ENCODE measurements at regions not wholly inside any gene's neighbourhood (a gene's known extent, or its start where the extent isn't known, plus 50 kb on each side); places are given as distances from the start of the nearest gene placed in this dataset.

DNA sequence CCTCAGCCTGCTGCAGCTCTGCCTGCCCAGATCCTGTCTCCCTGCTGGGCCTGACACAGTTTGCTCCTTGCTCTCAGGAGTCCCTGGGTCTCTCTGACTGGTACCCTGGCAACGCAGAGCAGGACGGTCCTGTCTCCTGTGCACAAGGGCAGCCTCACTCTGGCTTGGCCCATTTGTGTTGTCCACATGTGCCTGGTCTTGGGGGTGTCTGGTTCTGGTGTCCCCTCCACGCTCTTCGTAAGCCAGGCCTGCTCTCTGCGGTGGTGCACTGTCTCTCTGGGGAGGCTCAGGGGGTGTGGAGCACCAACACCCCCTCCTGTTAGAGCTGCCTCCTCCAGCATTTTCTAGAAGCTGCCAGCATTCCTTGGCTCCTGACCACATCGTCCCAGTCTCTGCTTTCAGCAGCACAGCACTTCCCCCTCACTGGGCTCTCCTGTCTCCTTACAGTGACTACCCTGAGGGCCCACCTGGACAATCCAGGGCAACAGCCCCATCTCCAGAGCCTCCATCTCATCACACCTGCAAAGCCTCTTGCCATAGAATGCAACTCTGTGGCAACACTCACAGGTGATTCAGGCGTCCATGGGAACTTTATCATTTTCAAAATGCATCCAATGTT, 235.6 kb upstream of the HS6ST1 start:
- no peak for DNase-seq (ENCODE audit: low read depth)

DNA sequence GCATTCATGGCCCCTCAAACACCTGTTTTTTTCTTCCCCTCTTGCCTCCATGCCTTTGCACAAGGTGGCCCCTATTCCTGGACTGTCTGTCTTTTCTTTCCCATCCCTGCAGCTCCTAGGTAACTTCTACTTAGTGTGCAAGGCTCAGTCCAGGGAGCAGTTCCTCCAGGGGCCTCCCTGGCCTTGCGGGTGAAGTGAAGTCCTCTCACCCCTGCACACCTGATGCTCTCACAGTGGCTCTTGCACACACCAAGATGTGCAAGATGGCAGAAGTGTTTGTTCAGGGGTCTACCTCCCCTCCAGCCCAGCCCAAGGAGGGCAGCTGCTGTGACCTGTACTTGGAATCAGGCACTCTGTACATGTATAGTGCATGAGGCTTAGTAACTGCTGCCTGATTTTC, 236.8 kb upstream of the HS6ST1 start:
- no peak for DNase-seq (ENCODE audit: low read depth)

DNA sequence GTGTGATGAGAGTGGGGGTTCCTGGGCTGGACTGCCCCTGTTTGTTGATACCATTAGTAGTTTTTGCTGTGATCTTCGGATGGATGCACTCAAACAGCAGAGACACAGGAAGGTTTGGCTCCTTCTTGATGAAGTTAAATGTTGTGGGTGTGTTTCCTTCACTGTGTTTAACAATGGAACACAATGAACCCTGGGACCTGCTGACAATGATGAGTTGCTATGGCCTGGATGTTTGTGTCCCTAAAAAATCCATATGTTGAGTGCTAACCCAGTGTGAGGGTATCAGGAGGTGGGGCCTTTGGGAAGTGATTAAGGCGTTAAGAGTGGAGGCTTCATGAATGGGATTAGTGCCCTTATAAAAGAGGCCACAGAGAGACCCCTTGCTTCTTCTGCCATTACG, 237.4 kb upstream of the HS6ST1 start:
- DNase-seq (ENCODE audit: low read depth), result no peak

DNA sequence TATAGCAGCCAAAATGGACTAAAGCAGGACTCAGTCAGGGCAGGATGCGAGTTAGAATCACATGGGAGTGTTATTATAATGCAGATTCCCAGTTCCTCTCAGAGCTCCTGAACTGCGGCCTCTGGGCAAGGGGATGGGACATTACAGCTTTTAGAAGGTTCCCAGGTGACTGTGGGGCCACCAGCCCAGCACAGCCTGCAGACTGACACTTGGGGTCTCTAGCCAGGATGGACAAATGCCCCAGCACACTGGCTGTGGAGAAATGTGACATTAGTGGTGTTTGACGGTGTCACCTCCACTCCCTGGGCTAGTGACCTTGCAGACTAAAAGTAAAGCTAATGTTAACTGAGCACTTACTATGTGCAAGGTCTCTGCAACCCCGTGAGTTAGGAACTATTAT, 238.0 kb upstream of the HS6ST1 start:
- DNase-seq (ENCODE audit: low read depth), result no peak

DNA sequence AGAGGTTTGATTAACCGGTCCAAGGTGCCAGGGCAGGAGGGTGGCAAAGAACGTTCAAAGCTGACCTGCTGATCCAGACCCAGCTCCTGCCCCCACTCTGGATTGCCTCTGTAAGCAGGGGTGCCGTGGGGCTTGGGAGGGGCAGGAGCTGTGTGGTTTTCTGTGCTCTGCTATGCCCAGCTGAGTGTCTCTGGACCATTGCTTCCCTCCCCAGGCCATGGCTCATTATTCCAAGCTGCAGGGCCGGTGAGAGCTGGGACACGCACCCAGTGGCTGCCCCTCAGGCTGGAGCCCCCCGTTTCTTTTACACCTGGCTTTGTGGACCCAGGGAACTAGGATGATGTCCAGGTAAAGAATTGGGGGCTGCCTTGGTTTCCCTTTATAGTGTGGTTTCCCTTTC, 238.4 kb upstream of the HS6ST1 start:
- DNase-seq (ENCODE audit: low read depth), result no peak

DNA sequence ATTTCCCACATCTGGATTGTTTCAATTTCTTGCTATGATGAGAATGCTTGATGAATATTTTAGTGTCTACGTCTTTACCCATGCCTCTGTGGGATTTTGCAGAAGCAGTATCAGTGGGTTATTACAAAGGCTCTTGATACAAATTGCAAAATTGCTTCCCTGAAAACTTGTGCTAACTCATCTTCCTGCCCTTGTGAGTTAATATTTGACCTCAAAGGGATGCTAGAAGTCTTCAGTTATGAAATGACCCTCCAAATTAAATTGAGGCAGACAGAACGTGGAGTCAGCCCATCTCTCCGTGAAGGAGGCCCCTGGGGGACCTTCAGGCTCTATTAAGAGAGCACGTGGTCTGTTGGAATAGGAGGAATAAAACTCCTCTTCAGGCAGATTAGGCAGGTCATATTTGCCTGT, 239.2 kb upstream of the HS6ST1 start:
- DNase-seq (ENCODE audit: low read depth), result peak; percentile 83

DNA sequence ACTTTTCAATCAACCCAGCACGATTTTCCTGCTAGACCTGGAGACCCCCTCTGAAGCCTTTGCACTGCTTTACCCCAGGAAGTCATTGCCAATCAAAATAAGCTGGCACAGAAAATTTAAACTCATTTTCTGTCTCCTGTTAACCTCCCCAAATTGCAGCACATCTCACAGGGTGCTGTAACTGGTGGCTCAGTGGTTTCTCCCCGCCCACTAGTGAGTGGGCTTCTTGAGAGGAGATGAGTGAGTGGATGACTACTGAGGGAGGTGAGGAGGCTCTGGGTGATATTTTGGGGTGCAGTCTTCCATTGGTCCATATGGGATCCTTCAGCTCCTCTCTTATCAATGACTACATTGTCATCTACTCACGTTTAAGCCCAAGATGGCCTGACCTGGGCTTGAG, 239.8 kb upstream of the HS6ST1 start:
- DNase-seq (ENCODE audit: low read depth), result no peak

DNA sequence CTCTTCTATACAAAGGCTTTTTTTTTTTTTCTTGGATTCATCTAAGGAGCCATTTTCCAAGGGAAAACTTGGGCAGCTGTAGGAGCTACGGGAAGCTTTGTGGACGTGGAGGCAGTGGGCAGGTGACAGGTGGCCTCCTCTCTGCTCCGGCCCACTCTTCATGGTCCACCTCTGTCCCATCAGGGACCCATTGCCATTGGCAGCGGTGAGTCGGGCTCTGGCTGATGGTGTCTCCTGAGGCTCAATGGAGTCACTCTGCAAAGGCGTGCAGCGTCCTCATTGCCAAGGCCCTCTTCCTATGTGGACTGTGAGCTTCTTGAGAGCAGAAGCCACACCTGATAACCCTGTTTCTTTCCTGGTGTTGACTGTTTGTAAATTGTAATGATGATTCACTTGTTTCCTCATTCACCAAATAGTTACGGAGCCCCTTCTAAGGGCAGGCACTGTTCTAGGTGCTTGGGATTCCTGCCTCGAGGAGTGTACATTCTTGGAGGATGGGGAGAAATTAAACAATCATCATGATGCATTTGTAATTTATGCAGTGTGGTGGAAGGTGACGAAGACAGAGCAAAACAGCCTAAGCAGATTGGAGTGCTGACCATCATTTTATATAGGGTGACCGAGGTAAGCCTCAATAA, 240.3 kb upstream of the HS6ST1 start:
- peak; percentile 35 for DNase-seq (ENCODE audit: low read depth)

DNA sequence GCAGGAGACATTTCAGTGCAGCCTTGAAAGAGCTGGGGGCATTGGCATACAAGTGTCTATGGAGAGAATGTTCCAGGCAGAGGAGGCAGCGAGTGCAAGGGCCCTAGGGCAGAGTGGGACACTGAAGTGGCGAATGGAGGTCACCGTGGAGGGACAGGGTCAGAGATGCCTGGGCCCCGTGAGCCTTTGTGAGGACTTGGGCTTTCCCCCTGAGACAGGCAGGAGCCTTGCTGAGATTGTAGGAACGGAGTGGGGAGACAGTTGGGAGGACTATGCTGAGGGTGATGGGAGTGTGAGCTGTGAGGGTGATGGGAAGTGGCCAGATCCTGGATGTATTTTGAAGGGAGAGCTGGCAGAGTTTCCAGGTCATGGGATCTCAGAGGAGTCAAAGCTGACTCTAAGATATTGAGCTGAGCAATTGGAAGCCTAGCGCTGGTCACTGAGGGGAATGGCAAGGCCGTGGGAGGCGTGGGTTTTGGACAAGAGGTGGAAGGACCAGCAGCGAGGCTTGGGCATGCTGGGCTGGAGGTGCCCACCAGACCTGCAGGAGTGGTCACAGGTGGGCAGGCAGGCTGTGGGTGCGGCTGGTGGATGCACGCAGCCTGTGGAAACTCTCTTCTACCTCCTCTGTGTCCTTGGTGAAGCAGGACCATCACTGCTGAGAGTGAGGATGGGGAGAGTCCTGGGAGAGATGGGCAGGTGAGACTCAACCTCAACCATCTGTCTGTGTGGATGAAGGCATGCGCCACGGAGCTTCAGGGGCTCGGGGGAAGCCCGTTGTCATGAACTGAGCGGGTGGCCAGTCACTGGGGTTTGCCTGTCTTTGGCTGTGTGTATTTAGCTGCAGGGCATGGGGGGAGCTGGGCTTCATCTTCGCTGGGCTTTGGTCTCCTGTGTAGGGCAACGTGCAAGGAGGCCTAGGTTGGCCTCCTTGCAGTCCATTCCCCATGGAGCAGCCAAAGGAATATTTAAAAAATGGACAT, 241.2 kb upstream of the HS6ST1 start:
- DNase-seq (ENCODE audit: low read depth), result no peak

DNA sequence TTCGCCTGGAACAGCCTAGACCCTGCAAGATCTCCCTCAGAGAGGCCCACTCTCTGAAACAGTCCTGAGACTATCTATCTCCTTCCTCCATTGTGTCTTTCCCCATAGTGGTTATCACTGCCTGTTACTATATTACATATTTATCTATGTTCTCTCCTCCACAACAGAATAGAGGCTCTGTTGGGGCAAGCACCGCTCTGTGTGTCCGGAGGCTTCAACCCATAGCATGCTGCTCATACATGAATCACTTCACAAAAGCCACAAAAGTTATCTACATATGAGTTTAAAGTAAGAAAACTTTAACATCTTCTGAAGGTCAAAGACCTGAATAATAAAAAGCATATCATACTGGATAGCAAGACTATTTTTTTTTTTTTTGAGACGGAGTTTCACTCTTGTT, 242.1 kb upstream of the HS6ST1 start:
- peak; percentile 64 for DNase-seq (ENCODE audit: low read depth)

DNA sequence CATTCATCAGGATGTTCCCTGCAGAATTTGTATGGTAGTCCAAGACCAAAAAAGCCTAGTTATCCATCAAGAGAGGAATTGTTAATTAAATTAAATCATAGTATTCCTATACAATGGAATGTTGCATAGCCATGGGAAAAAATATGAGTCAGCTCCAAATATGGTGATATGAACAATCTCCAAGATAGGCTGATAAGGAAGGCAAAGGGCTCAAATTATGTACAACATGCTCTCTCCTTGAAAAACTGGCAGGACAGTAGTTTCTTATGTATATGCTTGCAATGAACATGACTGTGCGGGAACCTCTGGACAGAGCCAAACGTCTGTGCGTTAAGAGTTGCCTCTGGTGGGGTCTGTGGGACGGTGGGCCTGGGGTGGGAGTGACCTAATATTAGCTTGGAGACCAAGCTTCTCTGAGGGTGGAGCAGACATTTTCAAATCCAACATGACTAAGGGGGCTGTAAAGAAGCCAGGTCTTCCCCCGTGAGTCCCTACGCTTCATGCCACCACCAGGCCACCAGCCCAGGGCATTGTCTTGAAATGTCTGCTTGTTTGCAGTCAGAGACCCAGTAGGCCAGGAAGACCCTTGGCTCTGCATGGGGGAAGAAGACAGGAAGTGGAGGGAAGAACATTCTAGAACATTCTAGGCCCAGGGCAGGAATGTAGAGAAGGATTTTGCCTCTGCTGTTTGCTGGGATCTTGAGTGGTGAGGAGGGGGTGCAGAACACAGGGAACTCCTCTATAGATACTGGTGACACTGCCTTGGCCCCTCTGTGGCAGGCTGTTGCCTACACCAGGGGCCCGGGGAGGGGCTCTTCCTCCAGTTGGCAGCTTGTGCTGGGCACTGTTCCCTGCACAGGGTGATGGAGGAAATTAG, 244.0 kb upstream of the HS6ST1 start:
- DNase-seq (ENCODE audit: low read depth), result peak; percentile 61

DNA sequence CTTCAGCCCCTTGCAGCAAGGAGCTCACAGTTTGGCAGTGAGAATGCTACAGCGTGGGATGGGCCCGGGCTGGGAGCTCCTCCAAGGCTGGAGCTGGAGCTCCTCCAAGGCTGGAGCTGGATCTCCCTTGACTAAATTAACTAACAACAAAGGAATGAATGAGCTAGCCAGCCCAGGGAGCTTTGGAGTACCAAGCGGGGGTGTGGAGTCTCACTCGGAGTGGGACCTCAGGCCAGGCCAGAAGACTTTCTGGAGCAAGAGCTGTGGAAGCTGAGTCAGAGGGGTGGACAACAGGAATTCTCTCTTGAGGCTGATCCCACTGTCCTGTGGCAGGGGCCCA, 244.7 kb upstream of the HS6ST1 start:
- peak; percentile 87 for DNase-seq (ENCODE audit: low read depth)

DNA sequence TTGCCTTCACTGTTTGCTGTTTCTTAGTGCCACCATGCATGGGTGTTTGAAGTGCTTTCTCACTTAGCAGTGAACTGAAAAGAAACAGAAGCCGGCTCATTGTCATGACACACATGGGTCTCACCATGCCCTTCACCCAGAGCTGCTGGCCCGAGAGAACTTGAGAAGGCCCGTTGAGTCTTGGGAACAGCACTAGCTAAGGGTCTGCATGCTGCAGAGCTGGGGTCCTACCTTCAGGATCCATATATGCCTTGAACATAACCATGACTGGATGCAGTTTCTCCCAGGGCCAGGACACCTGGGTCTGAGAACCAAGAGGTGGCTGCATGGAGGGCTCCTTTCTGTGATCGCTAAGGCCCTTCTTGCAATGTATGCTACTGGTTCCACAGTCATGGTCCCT, 245.5 kb upstream of the HS6ST1 start:
- no peak for DNase-seq (ENCODE audit: low read depth)

DNA sequence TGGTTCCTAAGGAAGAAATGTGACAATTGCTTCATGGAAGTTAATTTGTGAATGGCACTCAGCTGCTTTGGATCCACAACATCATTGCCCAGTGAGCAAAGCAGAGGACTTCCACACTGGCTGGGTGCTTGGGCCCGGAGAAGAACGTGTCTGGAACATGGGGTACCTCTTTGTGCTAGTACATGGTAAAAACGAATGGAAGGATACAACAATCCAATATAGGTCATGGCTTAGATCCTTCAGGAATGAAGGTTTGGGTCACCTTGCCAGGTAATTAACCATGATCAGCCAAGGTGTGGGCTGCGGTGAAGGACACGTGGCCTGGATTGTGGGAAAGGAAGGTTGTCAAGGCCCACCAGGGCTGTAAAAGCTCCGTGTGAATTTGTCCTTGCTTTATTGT, 245.9 kb upstream of the HS6ST1 start:
- no peak for DNase-seq (ENCODE audit: low read depth)

DNA sequence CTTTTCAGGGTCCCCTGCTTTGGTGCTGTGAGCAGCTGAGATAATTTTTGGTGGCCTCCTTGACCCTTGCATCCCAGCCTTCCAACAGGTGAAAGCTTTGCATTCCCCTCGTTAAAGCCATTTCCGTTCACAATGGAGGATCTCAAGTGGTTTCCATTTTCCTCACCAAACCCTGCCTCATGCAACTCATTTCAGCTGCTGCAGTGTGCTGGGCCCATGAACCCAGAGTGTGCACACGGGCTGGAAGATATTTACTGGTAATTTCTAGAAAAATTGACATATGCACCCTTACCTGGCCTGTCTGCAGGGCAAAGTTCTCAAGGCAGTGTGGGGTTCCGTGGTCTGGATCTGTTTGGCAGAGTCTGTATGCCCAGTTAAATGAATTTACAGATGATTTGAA, 246.8 kb upstream of the HS6ST1 start:
- DNase-seq (ENCODE audit: low read depth), result no peak

DNA sequence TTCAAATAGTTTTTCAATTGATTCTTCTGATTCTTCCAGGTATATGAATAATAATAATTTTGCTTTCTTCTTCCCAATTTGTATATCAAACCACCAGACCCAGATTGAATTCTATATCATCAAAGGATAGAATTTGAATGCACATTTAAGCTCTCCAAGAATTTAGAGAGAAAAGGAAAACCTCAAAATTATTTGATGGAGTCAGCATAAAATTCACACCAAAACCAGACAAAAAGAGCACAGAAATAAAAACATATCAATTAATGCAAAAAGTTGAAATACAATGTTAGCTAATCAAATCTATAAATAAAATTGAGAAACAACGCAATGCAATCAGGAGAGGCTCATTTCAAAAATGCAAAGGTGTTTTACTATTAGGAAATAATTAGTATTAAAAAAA, 248.0 kb upstream of the HS6ST1 start:
- DNase-seq (ENCODE audit: low read depth), result no peak

DNA sequence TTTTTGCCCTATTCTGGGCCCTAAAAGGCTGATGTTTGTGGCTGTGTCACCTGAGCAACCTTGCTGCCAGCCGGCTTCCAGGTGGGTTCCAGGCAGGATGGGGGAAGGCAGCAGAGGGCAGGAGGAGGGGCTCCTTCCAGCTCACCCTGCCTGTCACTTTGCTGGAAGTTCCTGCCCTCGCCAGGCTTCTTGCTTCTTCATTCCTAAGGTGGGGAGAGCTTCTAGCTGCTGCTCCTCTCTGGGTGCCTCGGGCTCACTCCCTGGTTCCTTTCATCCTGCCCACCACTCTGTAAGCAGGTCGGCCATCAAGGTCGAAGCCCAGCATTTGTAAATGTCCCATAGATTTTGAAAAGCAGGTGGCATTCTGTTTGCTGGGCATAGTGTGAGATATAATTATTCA, 249.4 kb upstream of the HS6ST1 start:
- DNase-seq (ENCODE audit: low read depth), result no peak

DNA sequence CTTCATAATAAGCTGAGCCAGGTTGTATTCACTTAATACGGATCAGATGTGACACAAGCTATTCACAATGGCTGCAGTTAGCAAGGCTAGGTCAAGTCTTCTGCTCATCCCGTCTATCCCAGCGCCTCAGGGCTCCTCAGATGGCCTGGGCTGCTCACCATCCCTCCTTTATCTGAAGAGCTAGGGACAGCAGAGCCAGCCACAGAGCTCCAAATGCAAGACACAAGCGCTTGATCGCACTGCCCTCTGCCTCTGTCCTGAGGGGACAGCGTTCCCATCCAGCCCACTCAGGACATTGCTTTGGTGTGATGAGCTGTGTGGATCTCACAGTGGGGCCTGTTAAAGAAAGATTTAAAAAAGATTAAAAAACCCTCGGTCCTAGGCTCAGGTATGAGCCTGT, 254.4 kb upstream of the HS6ST1 start:
- no peak for DNase-seq (ENCODE audit: low read depth)

DNA sequence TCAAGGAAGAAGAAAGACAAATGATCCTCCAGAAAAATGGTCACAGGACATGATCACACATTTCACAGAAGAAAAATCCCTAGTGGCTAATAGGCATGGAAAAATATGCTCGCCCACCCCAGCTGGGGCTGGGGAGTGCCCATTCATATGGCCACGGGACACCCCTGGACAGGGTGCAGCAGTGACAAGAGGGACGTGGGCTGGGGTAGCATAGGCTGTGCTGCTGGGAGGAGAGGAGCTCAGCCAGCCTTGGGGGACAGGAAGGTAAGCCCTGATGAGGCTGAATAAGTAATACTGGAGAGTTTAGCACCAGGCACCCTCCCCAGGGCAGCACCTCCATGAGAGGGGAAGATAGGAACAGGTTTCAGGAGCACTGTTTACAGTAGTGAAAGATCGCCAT, 254.9 kb upstream of the HS6ST1 start:
- DNase-seq (ENCODE audit: low read depth), result no peak

DNA sequence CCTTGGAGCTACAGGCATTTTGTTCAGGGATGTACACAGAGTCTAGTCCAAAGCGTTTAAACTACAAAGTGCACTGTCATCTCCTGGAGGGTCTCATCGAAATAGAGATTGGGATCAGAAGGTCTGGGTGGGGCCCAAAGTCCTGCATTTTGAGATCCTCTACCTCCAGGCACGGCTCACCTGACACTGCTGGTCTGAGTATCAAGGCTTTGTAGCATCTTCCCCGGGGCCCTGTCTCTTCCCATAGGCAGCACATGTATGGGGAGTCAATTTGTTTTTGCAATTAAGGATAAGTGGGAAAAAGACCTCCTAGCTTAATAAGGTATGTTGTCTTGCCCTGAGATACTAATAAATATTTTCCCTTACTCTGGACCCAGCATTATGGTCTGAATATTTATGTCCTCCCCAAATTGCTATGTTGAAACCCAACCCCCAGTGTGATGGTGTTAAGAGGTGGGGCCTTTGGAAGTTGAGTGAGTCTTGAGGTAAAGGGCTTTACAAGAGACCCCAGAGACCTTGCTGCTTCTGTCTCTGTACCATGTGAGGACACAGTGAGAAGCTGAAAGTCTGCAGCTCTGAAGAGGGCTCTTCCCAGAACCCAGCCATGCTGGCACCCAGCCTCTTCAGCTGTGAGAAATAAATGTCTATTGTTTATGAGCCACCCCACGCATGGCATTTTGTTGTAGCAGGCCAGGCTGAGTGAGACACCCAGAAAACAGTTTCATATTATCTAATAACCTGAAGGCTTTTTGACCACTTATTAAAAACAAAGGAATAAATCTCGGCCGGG, 258.7 kb upstream of the HS6ST1 start:
- DNase-seq (ENCODE audit: low read depth), result no peak

Measured in amniotic epithelial cell (primary cell).